ENCODE measurements at regions not wholly inside any gene's neighbourhood (a gene's known extent, or its start where the extent isn't known, plus 50 kb on each side); places are given as distances from the start of the nearest gene placed in this dataset.

GRCh38 chr1:200253774-200254495 lies 155.9 kb downstream of the ZNF281 start:
- no peak for DNase-seq (ENCODE audit: low read depth, low spot score)

GRCh38 chr1:200252531-200252930 lies 157.3 kb downstream of the ZNF281 start:
- DNase-seq (ENCODE audit: low read depth, low spot score), result no peak

GRCh38 chr1:200250469-200250868 lies 159.4 kb downstream of the ZNF281 start:
- DNase-seq (ENCODE audit: low read depth, low spot score), result no peak

GRCh38 chr1:200248541-200248940 lies 161.3 kb downstream of the ZNF281 start:
- DNase-seq (ENCODE audit: low read depth, low spot score), result no peak

- DNase-seq (ENCODE audit: low read depth, low spot score), result no peak
These were observed 162.3 kb downstream of the ZNF281 start for GRCh38 chr1:200247518-200247917.

GRCh38 chr1:200245473-200245872 lies 164.4 kb downstream of the ZNF281 start:
- DNase-seq (ENCODE audit: low read depth, low spot score), result no peak

GRCh38 chr1:200243042-200243437 lies 166.8 kb downstream of the ZNF281 start:
- no peak for DNase-seq (ENCODE audit: low read depth, low spot score)

GRCh38 chr1:200242110-200243041 lies 167.5 kb downstream of the ZNF281 start:
- no peak for DNase-seq (ENCODE audit: low read depth, low spot score)

GRCh38 chr1:200240656-200241055 lies 169.2 kb downstream of the ZNF281 start:
- no peak for DNase-seq (ENCODE audit: low read depth, low spot score)

- DNase-seq (ENCODE audit: low read depth, low spot score), result no peak
These were observed 171.5 kb downstream of the ZNF281 start for GRCh38 chr1:200238311-200238710.

GRCh38 chr1:200237066-200237465 lies 172.8 kb downstream of the ZNF281 start:
- DNase-seq (ENCODE audit: low read depth, low spot score), result no peak

GRCh38 chr1:200234938-200235337 lies 174.9 kb downstream of the ZNF281 start:
- no peak for DNase-seq (ENCODE audit: low read depth, low spot score)

- DNase-seq (ENCODE audit: low read depth, low spot score), result no peak
These were observed 176.4 kb downstream of the ZNF281 start for GRCh38 chr1:200233393-200233792.

- no peak for DNase-seq (ENCODE audit: low read depth, low spot score)
These were observed 178.0 kb downstream of the ZNF281 start for GRCh38 chr1:200231787-200232231.

- no peak for DNase-seq (ENCODE audit: low read depth, low spot score)
These were observed 179.2 kb downstream of the ZNF281 start for GRCh38 chr1:200230671-200231070.

- no peak for DNase-seq (ENCODE audit: low read depth, low spot score)
These were observed 181.3 kb downstream of the ZNF281 start for GRCh38 chr1:200228486-200228885.

- no peak for DNase-seq (ENCODE audit: low read depth, low spot score)
These were observed 181.8 kb downstream of the ZNF281 start for GRCh38 chr1:200228081-200228480.

Measured in activated naive CD8-positive, alpha-beta T cell treated with anti-CD3 and anti-CD28 coated beads, Interleukin-2, amount 50 U/mL, for 16 hours (primary cell).